ELF-1 (cell line): ENCODE measurements at regions not wholly inside any gene's neighbourhood (a gene's known extent, or its start where the extent isn't known, plus 50 kb on each side); places are given as distances from the start of the nearest gene placed in this dataset.
A peak's percentile ranks its signal among the peaks of the same experiment; 100 is the strongest.

Source experiments
- DNase-seq: peaks from one replicate; pipeline ENCODE4 v3.0.0-alpha.2; 2016; ENCODE audit warnings: low read depth, low spot score

DNA sequence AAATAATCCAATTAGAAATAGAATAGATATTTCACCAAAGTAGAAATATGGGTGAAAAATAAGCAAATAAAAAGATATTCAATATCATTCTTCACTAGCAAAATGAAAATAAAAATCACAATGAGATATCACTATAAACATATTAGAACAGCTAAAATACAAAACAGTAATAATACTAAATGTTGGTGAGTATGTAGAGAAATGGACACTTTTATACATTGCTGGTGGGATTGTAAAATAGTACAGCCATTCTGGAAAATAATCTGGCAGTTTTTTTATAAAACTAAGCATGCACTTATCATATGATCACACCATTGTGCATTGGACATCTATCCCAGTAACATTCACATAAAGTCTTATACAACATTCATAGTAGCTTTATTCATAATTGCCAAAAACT, 320.2 kb upstream of the OR4E1 start:
- no peak for DNase-seq

DNA sequence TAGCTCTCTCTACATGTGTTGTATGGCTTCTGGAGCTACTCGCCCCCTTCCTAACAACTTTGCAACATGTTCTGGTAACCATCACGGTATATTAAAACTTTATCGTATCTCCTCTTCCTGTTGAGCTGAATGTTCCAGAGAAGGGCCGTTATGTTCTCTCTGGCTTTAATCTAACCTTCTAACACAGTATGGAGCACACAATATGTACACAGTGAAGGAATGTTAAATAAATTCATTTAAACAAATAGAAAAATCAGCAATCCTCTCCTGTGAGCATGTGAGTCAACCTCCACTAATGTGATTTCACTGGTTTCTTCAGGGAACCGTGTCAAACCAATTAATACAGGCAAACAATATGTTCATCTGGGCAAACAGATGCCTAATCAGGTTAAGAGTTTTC, 319.5 kb upstream of the OR4E1 start:
- no peak for DNase-seq

- no peak for DNase-seq
These were observed 317.5 kb upstream of the OR4E1 start for GRCh38 chr14:21991130-21991529.

GRCh38 chr14:21990116-21990515, 316.5 kb upstream of the OR4E1 start:
- DNase-seq, result no peak

DNA sequence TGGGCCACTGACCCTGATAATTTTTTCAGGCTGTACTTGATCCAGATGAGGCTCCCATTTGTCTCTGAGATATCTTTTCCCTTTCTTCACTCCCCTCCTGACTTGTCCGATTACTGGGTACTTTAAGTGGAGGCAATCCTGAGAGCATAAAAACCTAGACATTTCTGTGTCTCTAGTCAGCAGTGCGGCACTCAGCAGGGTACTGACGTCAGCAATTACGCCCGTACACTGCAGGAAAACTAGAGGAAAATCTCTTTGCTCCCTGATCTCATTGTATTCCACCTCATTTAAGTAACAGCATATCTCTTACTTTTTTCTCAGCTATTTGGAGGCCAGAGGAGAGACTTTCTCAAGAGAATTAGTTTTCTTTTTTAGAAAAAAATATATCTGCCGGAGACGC, 315.5 kb upstream of the OR4E1 start:
- DNase-seq, result no peak

DNA sequence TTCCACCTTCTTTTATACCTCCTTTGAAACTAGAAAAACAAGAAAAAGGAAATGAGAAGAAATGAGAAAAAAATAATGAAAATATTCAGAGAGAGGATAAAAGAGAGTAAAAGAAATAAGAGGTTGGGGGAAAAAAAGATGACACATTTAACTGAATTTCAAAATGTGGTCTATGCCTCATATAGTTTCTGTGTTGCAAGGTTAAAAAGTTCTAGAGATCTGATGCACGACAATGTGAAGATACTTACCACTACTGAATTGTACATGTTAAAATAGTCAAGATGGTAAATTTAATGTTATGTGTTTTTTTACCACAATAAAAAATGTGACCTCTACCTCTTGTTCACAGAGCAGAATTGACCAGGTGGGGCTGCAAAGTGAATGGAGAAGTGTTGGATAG, 314.8 kb upstream of the OR4E1 start:
- no peak for DNase-seq

GRCh38 chr14:21987937-21988336, 314.3 kb upstream of the OR4E1 start:
- DNase-seq, result peak; percentile 1

- DNase-seq, result no peak
These were observed 311.5 kb upstream of the OR4E1 start for GRCh38 chr14:21985081-21985480.

DNA sequence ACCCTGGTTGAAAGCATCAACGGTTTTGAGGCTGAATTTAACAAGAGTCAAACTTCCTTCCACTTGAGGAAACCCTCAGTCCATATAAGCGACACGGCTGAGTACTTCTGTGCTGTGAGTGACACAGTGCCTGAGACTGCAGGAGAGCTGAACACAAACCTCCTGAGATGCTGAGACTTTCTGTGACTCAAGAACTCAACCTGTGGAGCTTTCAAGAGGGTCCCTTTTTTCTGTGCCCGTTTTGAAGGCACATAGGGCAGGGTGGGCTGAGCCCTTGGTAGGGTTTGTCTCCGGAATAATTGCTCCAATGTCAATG, 305.3 kb upstream of the OR4E1 start:
- DNase-seq, result no peak

DNA sequence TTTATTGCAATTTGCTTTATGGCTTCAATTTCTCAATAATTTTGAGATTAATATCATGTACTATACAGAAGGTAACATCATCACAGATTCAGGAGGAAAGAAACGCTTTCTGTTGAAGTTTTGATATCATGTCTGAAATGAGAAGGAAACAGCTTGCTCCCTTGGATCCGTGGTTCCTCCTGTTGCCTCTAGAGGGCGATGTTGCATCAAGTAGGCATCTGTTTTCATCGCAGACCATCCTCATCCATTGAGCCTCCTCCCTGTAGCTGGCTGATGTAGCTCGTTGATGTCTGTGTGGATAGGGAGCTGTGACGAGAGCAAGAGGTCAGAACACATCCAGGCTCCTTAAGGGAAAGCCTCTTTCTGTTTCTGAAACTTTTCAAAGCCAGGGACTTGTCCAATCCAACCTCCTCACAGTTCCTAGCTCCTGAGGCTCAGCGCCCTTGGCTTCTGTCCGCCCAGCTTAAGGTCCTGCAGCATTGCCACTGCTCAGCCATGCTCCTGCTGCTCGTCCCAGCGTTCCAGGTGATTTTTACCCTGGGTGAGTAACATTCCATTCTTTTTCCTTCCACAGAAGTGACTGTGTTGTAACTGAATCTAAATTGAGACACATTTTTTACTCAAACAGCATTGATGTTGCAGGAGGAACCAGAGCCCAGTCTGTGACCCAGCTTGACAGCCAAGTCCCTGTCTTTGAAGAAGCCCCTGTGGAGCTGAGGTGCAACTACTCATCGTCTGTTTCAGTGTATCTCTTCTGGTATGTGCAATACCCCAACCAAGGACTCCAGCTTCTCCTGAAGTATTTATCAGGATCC, 304.8 kb upstream of the OR4E1 start:
- peak; percentile 27 for DNase-seq

DNA sequence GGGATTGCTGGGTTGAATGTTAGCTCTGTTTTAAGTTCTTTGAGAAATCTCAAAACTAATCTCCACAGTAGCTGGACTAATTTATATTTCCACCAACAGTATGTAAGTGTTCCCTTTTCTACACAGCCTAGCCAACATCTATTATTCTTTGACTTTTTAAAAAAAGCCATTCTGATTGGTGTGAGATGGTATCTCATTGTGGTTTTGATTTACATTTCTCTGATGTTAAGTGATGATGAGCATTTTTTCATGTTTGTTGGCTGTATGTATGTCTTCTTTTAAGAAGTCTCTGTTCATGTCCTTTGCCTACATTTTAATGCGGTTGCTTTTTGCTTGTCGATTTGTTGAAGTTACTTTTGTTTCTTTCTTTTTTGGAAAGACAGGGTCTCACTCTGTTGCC, 301.1 kb upstream of the OR4E1 start:
- DNase-seq, result no peak

DNA sequence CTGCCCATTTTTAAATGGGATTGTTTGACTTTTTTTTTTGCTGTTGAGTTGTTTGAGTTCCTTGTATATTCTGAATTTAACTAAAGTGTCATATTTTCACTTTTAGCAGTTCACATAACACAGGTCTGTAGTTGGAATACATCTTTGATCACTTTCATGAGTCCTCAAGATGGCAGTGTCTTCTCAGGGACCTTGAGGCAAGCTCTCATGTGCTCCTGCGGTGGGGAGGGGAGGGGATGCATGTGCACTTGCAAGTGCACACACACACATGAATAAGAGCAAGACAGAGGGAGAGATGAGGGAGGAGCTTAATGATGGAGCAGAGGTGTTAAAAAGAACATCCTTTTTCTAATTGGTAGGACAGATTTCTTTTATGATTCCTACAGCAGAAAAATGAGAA, 291.4 kb upstream of the OR4E1 start:
- DNase-seq, result no peak

DNA sequence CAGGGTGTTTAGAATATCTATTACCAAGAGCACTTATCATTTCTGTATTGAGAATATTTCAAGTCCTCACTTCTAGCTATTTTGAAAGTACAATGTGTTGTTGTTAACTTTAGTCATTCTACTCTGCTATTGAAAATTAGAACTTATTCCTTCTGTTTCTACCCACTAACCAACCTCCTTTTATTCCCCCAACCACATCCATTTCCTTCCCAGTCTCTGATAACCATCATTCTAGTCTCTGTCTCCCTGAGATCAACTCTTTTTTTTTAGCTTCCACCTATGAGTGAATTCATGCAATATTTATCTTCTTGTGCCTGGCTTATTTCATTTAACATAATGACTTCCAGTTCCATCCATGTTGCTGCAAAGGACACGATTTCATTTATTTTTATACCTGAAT, 290.6 kb upstream of the OR4E1 start:
- DNase-seq, result no peak

- no peak for DNase-seq
These were observed 287.0 kb upstream of the OR4E1 start for GRCh38 chr14:21960636-21961035.

- no peak for DNase-seq
These were observed 268.3 kb upstream of the OR4E1 start for GRCh38 chr14:21941885-21942284.

GRCh38 chr14:21940887-21941856, 267.6 kb upstream of the OR4E1 start:
- DNase-seq, result peak; percentile 8

GRCh38 chr14:21939836-21940235, 266.2 kb upstream of the OR4E1 start:
- no peak for DNase-seq

DNA sequence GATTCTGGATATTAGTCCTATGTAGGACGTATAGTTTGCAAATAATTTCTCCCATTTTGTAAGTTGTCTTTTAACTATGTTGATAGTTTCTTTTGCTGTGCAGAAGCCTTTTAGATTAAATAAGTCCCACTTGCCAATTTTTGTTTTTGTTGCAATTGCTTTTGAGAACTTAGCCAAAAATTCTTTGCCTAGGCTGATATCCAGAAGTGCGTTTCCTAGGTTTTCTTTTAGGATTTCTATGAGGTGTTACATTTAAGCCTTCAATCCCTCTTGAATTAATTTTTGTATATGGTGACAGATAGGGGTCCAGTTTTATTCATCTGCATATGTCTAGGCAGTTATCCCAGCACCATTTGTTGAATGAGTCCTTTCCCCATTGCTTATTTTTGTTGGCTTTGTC, 264.4 kb upstream of the OR4E1 start:
- no peak for DNase-seq

DNA sequence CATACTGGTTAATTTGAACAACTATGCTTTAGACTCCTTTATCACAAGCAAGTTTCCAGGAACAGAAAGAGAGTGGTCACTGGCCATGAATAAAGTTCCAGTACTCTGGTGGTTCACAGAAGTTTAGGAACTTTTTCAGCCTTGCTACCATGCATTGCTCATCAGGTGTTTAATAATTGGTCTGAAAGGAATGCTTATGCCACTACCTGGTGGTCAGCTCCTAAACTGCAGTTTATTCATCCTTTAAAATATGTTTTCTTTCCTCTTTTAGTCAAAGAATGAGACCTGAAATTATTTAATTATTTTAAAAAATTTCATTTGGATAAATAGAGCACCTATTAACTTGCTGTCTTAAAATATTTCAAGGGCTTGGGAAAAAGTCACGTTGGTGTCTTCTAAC, 260.1 kb upstream of the OR4E1 start:
- no peak for DNase-seq

- no peak for DNase-seq
These were observed 250.9 kb upstream of the OR4E1 start for GRCh38 chr14:21924479-21924878.

GRCh38 chr14:21923820-21924219, 250.2 kb upstream of the OR4E1 start:
- DNase-seq, result no peak

DNA sequence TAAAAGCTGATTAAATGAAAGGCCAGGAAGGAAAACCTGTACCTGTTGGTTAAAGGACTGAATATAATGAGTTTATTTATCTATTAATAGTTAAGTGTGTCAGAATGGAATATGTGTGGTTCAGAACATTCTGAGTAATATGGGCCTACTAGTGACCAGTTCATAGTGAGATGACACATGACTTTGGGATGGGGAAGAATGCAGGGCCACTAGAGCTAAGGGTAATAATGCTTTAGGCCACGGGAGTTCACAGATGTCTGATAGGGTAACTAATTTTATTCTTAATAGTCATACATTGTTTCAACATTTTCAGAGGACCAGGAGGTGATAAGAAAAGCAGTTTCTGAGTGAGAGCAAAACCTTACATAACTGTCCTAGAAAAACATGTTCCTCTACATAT, 247.8 kb upstream of the OR4E1 start:
- no peak for DNase-seq
